Loucy (cell line): ENCODE measurements at regions not wholly inside any gene's neighbourhood (a gene's known extent, or its start where the extent isn't known, plus 50 kb on each side); places are given as distances from the start of the nearest gene placed in this dataset.

ENCODE experiments used
- H2AFZ ChIP-seq: fragments of 200-600 bp; sonication (generic); 2 replicates; pipeline ENCODE4 v1.6.0; 2016; ENCODE audit warnings: antibody characterized with exemption, mild to moderate bottlenecking, low read length, moderate library complexity
- H3F3A ChIP-seq: fragments of 200-600 bp; 2 replicates; pipeline ENCODE4 v1.6.0; 2016; ENCODE audit warnings: antibody characterized with exemption, low read depth, mild to moderate bottlenecking
- H3K27me3 ChIP-seq: fragments of 200-600 bp; sonication (generic); 2 replicates; pipeline ENCODE4 v1.6.1; 2014; ENCODE audit warnings: low read length, mild to moderate bottlenecking; ENCODE audit not compliant: insufficient read depth, poor library complexity, severe bottlenecking
- H3K36me3 ChIP-seq: fragments of 200-600 bp; sonication (generic); 2 replicates; pipeline ENCODE4 v1.6.1; 2016; ENCODE audit warnings: low read length; ENCODE audit not compliant: insufficient read depth
- H3K4me1 ChIP-seq: fragments of 200-600 bp; sonication (generic); 2 replicates; pipeline ENCODE4 v1.5.1; 2014; ENCODE audit warnings: low read length, mild to moderate bottlenecking; ENCODE audit not compliant: insufficient read depth, poor library complexity, severe bottlenecking
- H3K4me2 ChIP-seq: fragments of 200-600 bp; sonication (generic); 2 replicates; pipeline ENCODE4 v1.6.0; 2014; ENCODE audit warnings: antibody characterized with exemption, low read length, low read depth, mild to moderate bottlenecking; ENCODE audit not compliant: poor library complexity, severe bottlenecking
- H3K4me3 ChIP-seq: fragments of 200-600 bp; sonication (generic); 2 replicates; pipeline ENCODE4 v1.5.1; 2014; ENCODE audit warnings: low read length, mild to moderate bottlenecking, mixed read lengths; ENCODE audit not compliant: poor library complexity, severe bottlenecking
- H3K79me2 ChIP-seq: fragments of 200-600 bp; sonication (generic); 2 replicates; pipeline ENCODE4 v1.6.1; 2014; ENCODE audit warnings: low read length; ENCODE audit not compliant: insufficient read depth
- H3K9ac ChIP-seq: fragments of 200-600 bp; sonication (generic); 2 replicates; pipeline ENCODE4 v1.6.0; 2014; ENCODE audit warnings: mild to moderate bottlenecking, low read depth, low read length, moderate library complexity; ENCODE audit not compliant: poor library complexity, severe bottlenecking
- H3K9me2 ChIP-seq: fragments of 200-600 bp; sonication (generic); replicated peaks from 2 replicates; pipeline ENCODE4 v1.6.1; 2016; ENCODE audit warnings: low read depth, low read length, mixed read lengths
- H3K9me3 ChIP-seq: fragments of 200-600 bp; sonication (generic); 2 replicates; pipeline ENCODE4 v1.6.1; 2014; ENCODE audit warnings: mild to moderate bottlenecking, antibody characterized with exemption, low read length, low read depth; ENCODE audit not compliant: insufficient read depth
- H4K20me1 ChIP-seq: fragments of 200-600 bp; sonication (generic); 2 replicates; pipeline ENCODE4 v1.6.0; 2014; ENCODE audit warnings: antibody characterized with exemption, low read length, mild to moderate bottlenecking; ENCODE audit not compliant: insufficient read depth, poor library complexity, severe bottlenecking
- EZH2phosphoT487 ChIP-seq: fragments of 200-600 bp; IDR thresholded peaks from 2 replicates; pipeline ENCODE4 v1.6.1; 2018; ENCODE audit warnings: antibody characterized with exemption, mild to moderate bottlenecking, moderate library complexity, borderline replicate concordance
- TF ChIP-seq, protein P1 (sequence below): fragments of 200-600 bp; sonication (generic); conservative IDR thresholded peaks from 2 replicates; pipeline ENCODE4 v1.5.1; 2014; ENCODE audit warnings: mild to moderate bottlenecking, antibody characterized with exemption, low read length

DNA sequence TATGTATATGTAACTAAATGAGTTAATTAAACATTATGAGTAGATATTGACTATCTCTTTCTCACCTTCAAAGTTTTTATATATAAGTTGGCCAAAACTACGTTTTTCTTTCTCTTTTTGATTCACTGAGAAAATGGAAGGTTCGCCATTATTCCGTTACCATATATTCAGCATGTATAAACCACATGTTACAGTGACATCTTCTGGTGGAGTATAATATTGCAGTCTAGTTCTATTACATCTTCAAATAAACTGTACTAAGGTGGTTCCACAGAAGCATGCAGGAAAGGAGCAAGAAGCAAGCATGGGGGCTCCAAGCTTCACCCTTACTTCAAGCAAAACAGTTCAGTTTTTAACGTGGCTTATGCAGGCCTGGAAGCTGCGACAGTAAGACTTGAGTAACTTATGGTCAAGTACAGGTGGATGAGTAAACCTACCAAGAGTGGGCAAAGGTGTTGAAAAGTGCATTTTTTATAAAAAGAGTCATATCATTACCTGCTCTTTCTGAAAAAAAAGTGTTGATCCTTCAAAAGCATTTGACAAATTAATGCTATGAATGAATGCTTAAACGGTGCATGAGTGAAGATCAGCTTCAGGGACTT is 129.8 kb upstream of the RAB6C start:
- Histone ChIP-seq H3K9me2 (no peaks in the 10 kb centered on the region), H3K27me3 (no peaks in the 10 kb centered on the region), H3K79me2 (no peaks in the 10 kb centered on the region), H4K20me1 (no peaks in the 10 kb centered on the region), H3K9ac (no peak overlapping the region), H3K4me2 (no peak overlapping the region), H3K9me3 (no peaks in the 10 kb centered on the region), H2AFZ (peak overlapping the region; percentile 50; the same call in 1 of the 2 replicates), H3K36me3 (no peaks in the 10 kb centered on the region), H3K4me3 (no peak overlapping the region), H3K4me1 (no peaks in the 10 kb centered on the region), H3F3A (no peaks in the 10 kb centered on the region)
- TF ChIP-seq, protein P1, sequence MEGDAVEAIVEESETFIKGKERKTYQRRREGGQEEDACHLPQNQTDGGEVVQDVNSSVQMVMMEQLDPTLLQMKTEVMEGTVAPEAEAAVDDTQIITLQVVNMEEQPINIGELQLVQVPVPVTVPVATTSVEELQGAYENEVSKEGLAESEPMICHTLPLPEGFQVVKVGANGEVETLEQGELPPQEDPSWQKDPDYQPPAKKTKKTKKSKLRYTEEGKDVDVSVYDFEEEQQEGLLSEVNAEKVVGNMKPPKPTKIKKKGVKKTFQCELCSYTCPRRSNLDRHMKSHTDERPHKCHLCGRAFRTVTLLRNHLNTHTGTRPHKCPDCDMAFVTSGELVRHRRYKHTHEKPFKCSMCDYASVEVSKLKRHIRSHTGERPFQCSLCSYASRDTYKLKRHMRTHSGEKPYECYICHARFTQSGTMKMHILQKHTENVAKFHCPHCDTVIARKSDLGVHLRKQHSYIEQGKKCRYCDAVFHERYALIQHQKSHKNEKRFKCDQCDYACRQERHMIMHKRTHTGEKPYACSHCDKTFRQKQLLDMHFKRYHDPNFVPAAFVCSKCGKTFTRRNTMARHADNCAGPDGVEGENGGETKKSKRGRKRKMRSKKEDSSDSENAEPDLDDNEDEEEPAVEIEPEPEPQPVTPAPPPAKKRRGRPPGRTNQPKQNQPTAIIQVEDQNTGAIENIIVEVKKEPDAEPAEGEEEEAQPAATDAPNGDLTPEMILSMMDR = peak; percentile 78
- no peak for TF ChIP-seq EZH2phosphoT487

DNA sequence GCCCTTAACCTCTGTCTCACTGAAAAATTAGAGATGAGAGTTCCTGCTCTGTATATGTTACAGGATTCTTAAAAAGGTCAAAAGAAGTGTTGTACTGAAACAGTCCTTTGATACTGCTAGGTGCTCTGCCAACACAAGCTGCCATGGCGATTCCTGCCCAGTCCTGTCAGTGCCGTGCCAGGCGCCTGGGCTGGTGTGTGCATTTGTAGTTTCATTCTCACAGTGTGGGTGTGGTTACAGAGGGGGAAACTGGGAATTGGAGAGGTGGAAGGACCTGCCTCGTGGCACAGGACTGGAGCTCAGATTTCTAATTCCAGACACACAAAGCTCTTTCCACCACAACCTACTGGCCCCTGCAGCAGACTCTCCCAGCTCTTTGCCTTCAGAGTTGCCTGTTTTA is 122.3 kb upstream of the RAB6C start:
- Histone ChIP-seq H3K9me2 (no peaks in the 10 kb centered on the region), H3F3A (no peaks in the 10 kb centered on the region), H3K27me3 (no peaks in the 10 kb centered on the region), H3K4me2 (no peak overlapping the region), H4K20me1 (no peaks in the 10 kb centered on the region), H3K79me2 (no peaks in the 10 kb centered on the region), H3K4me1 (no peaks in the 10 kb centered on the region), H3K9me3 (no peaks in the 10 kb centered on the region), H3K36me3 (no peaks in the 10 kb centered on the region), H3K9ac (no peak overlapping the region), H3K4me3 (no peak overlapping the region), H2AFZ (no peak overlapping the region)
- TF ChIP-seq, protein P1 = no peak
- no peak for TF ChIP-seq EZH2phosphoT487

DNA sequence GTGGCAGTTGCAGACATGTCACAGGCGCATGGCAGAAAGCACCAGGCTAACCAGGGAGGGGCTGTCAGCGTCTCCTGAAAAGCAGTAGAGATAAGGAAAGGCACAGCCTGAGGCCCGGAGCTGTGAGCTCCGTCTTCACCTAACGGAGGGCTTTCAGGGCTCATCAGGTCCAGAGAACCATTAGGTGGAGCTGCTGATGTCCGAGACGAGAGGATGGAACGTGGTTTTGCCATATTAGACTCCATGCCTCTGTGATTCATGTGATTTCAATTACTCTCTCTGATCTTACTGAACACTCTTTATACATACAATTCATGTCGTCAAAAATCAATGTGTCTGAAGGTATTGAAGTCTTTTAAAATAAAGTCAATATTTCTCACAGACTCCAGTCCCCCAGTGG is 120.3 kb upstream of the RAB6C start:
- Histone ChIP-seq H3K9me2 (no peaks in the 10 kb centered on the region), H3K79me2 (no peaks in the 10 kb centered on the region), H4K20me1 (no peaks in the 10 kb centered on the region), H2AFZ (no peak overlapping the region), H3K9me3 (no peaks in the 10 kb centered on the region), H3K4me1 (no peaks in the 10 kb centered on the region), H3K27me3 (no peaks in the 10 kb centered on the region), H3K36me3 (no peaks in the 10 kb centered on the region), H3K4me2 (no peak overlapping the region), H3F3A (no peaks in the 10 kb centered on the region), H3K4me3 (no peak overlapping the region), H3K9ac (no peak overlapping the region)
- no peak for TF ChIP-seq EZH2phosphoT487
- TF ChIP-seq, protein P1 = no peak
